ENCODE measurements at regions not wholly inside any gene's neighbourhood (a gene's known extent, or its start where the extent isn't known, plus 50 kb on each side); places are given as distances from the start of the nearest gene placed in this dataset.

GRCh38 chr6:126143761-126144251 is 157.5 kb downstream of the TRMT11 start:
- TF ChIP-seq CTCF (IDR thresholded peaks at IDR 0.05; ENCODE audit: low read length): no peak
- no peak for TF ChIP-seq EZH2 (optimal IDR thresholded peaks at IDR 0.05; ENCODE audit: low read depth, low read length)
